ENCODE measurements at regions not wholly inside any gene's neighbourhood (a gene's known extent, or its start where the extent isn't known, plus 50 kb on each side); places are given as distances from the start of the nearest gene placed in this dataset.

DNA sequence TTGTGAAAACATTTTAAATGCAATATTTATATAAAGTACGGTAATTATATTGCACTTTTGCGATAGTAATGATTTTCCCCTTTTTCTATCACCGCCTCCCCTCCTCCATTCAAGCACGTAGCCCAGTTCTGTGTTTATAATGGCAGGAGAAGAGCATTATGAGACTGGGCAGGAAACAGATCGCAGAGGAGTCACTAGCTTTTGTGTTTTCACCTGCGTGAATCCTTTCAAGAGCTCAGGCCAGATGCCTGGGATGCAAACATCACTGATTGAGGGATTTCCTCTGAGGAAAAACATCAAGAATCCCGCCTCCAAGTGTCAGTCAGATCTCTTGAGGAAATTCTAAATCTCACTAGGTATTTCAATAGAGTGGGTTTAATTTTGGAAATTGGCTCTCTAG is 178.4 kb upstream of the FN1 start:
- H3K36me3 ChIP-seq = no peaks in the 10 kb centered on the region
- peaks cover 4 to 33% of the 10 kb centered on the region in 2 donors for H3K4me1 ChIP-seq (ENCODE audit: control insufficient read depth in 1 of 2, low read depth in 2 of 2)
- no peak for DNase-seq (ENCODE audit: low spot score)
- H3K9me3 ChIP-seq = no peaks in the 10 kb centered on the region
- no peak overlapping the region for H3K4me3 ChIP-seq
- no peaks in the 10 kb centered on the region for H3K27me3 ChIP-seq (replicated peaks; ENCODE audit: insufficient read depth)
- no peak overlapping the region for H3K27ac ChIP-seq
- ATAC-seq (ENCODE audit: insufficient number of reproducible peaks, low FRiP score, low read depth) = no peak
- TF ChIP-seq, protein P1, sequence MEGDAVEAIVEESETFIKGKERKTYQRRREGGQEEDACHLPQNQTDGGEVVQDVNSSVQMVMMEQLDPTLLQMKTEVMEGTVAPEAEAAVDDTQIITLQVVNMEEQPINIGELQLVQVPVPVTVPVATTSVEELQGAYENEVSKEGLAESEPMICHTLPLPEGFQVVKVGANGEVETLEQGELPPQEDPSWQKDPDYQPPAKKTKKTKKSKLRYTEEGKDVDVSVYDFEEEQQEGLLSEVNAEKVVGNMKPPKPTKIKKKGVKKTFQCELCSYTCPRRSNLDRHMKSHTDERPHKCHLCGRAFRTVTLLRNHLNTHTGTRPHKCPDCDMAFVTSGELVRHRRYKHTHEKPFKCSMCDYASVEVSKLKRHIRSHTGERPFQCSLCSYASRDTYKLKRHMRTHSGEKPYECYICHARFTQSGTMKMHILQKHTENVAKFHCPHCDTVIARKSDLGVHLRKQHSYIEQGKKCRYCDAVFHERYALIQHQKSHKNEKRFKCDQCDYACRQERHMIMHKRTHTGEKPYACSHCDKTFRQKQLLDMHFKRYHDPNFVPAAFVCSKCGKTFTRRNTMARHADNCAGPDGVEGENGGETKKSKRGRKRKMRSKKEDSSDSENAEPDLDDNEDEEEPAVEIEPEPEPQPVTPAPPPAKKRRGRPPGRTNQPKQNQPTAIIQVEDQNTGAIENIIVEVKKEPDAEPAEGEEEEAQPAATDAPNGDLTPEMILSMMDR (IDR thresholded peaks at IDR 0.05) = no peak

DNA sequence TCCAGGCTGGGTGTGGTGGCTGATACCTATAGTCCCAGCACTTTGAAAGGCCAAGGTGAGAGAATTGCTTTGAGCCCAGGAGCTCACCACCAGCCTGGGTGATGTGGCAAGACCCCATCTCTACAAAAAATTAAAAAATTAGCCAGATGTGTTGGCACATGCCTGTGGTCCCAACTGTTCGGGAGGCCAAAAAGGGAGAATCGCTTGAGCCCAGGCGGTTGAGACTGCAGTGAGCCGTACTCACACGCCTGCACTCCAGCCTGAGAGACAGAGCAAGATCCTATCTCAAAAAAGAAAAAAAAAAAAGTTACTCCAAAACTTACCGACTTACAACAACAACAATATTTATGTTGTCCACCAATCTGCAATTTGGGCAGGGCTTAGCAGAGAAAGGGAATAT is 178.0 kb upstream of the FN1 start:
- H3K36me3 ChIP-seq = no peaks in the 10 kb centered on the region
- H3K27me3 ChIP-seq (replicated peaks; ENCODE audit: insufficient read depth) = no peaks in the 10 kb centered on the region
- no peak overlapping the region for H3K27ac ChIP-seq
- TF ChIP-seq, protein P1 (IDR thresholded peaks at IDR 0.05) = no peak
- H3K4me3 ChIP-seq = no peak overlapping the region
- no peak for DNase-seq (ENCODE audit: low spot score)
- H3K4me1 ChIP-seq (ENCODE audit: control insufficient read depth in 1 of 2, low read depth in 2 of 2) = peaks cover under 1 to 29% of the 10 kb centered on the region in 2 donors
- ATAC-seq (ENCODE audit: insufficient number of reproducible peaks, low FRiP score, low read depth) = no peak
- H3K9me3 ChIP-seq = no peaks in the 10 kb centered on the region

DNA sequence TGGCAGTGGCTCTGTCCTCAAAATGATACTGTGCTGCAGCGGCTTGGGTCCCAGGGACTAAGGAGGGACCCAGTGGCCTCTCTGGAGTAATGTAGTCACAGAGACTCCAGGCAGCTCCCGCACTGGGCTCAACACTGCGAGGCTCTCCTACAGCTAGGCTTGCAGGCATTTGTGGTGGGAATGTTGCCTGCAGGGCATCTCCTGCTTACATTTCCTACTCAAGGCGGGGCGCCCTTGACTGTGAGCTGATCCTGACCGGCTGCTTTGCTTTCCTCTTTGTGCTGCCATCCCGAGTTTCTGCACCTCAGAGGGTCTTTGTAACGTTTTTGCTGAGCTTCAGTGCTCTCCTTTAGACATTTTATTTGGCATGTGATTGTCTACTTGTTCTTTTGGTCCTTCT is 177.4 kb upstream of the FN1 start:
- H3K4me1 ChIP-seq (ENCODE audit: control insufficient read depth in 1 of 2, low read depth in 2 of 2) = peaks cover 0 to 26% of the 10 kb centered on the region in 2 donors
- H3K9me3 ChIP-seq = no peaks in the 10 kb centered on the region
- no peaks in the 10 kb centered on the region for H3K36me3 ChIP-seq
- DNase-seq (ENCODE audit: low spot score) (no peak), ATAC-seq (ENCODE audit: insufficient number of reproducible peaks, low FRiP score, low read depth) (no peak)
- H3K27ac ChIP-seq = no peak overlapping the region
- H3K27me3 ChIP-seq (replicated peaks; ENCODE audit: insufficient read depth) = no peaks in the 10 kb centered on the region
- no peak overlapping the region for H3K4me3 ChIP-seq
- TF ChIP-seq, protein P1 (IDR thresholded peaks at IDR 0.05) = no peak

DNA sequence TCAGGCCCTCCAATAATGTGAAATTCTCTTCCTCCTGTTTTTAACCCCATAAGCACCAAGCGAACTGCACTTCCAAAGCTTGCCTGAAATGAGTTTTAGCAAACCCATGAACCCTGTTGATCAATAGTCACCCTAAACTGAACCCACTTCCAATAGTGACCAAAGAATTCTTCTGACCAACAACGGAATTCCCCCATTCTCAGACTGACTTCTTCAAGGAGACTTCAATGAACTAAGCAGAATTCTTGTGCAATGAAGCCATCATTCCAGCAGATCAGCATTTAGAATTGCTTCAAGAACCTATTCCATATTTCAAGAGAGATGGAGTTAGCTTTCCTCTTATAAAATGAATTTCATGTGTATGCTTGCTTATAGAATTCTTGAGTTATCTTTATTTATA is 176.9 kb upstream of the FN1 start:
- TF ChIP-seq, protein P1 (IDR thresholded peaks at IDR 0.05) = no peak
- no peak overlapping the region for H3K4me3 ChIP-seq
- no peaks in the 10 kb centered on the region for H3K9me3 ChIP-seq
- H3K27me3 ChIP-seq (replicated peaks; ENCODE audit: insufficient read depth) = no peaks in the 10 kb centered on the region
- no peak overlapping the region for H3K27ac ChIP-seq
- H3K36me3 ChIP-seq = no peaks in the 10 kb centered on the region
- no peak for DNase-seq (ENCODE audit: low spot score)
- peaks cover 2 to 29% of the 10 kb centered on the region in 2 donors for H3K4me1 ChIP-seq (ENCODE audit: control insufficient read depth in 1 of 2, low read depth in 2 of 2)
- ATAC-seq (ENCODE audit: insufficient number of reproducible peaks, low FRiP score, low read depth) = no peak

DNA sequence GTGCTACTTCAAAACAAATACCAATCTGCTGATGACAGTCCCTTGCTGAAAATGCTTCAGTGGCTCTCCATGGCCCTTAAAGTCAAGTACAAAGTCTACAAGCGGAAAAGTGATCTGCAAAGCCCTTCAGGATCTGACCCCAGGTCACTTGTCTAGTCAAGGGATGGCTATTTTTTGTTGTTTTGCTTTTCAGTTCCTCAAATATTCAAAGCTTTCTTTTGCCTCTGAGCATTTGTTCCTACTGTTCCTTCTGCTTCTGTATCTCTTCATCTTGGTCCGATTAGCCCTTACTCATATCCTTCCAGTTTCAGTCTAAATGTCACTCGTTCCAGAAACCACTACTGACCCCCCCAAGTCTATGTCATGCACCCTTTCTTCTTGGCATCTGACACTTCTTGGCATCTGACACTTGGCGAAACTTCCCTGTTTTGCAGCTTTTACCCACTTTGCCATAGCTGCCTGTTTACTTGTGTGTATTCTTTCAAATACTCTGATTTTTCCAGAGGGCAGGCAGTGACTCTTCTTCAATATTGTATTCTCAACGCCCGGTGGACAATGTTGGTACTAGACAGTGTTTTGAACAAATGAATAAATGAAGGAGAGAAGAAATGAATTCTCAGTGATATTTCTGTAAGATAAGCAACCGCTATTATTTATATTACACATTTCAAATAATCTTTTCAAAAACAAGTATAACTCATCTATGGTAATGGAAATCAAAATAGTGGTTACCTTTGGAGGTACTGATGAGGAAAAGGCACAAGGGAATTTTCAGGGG is 175.9 kb upstream of the FN1 start:
- no peaks in the 10 kb centered on the region for H3K27me3 ChIP-seq (replicated peaks; ENCODE audit: insufficient read depth)
- no peak overlapping the region for H3K4me3 ChIP-seq
- DNase-seq (ENCODE audit: low spot score) (no peak), ATAC-seq (ENCODE audit: insufficient number of reproducible peaks, low FRiP score, low read depth) (no peak)
- H3K9me3 ChIP-seq = no peaks in the 10 kb centered on the region
- H3K4me1 ChIP-seq (ENCODE audit: control insufficient read depth in 1 of 2, low read depth in 2 of 2) = peaks cover 4 to 30% of the 10 kb centered on the region in 2 donors
- TF ChIP-seq, protein P1 (IDR thresholded peaks at IDR 0.05) = no peak
- no peaks in the 10 kb centered on the region for H3K36me3 ChIP-seq
- no peak overlapping the region for H3K27ac ChIP-seq

Data from thoracic aorta (tissue), 2 donors.